ENCODE measurements at regions not wholly inside any gene's neighbourhood (a gene's known extent, or its start where the extent isn't known, plus 50 kb on each side); places are given as distances from the start of the nearest gene placed in this dataset.

DNA sequence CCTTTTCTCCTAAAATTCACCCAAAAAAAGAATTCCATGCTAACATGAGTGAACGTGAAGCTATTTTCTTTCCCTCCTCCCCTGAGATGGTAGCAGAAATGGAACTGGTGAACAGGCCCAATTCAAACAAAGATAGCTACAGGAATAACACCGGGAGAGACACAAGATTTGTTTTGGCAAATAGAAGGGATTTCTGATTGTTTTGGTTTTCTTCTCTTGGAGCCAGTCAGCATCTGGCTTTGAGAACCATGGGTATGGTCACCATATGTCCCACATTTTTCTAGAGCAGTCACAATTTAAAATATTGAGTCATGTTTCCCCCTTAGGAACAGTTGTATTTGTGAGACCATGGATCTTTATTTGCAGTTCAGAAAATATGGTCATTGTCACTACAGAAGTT lies 214.1 kb downstream of the FAM76B start (continued):
- TF ChIP-seq, protein P1, sequence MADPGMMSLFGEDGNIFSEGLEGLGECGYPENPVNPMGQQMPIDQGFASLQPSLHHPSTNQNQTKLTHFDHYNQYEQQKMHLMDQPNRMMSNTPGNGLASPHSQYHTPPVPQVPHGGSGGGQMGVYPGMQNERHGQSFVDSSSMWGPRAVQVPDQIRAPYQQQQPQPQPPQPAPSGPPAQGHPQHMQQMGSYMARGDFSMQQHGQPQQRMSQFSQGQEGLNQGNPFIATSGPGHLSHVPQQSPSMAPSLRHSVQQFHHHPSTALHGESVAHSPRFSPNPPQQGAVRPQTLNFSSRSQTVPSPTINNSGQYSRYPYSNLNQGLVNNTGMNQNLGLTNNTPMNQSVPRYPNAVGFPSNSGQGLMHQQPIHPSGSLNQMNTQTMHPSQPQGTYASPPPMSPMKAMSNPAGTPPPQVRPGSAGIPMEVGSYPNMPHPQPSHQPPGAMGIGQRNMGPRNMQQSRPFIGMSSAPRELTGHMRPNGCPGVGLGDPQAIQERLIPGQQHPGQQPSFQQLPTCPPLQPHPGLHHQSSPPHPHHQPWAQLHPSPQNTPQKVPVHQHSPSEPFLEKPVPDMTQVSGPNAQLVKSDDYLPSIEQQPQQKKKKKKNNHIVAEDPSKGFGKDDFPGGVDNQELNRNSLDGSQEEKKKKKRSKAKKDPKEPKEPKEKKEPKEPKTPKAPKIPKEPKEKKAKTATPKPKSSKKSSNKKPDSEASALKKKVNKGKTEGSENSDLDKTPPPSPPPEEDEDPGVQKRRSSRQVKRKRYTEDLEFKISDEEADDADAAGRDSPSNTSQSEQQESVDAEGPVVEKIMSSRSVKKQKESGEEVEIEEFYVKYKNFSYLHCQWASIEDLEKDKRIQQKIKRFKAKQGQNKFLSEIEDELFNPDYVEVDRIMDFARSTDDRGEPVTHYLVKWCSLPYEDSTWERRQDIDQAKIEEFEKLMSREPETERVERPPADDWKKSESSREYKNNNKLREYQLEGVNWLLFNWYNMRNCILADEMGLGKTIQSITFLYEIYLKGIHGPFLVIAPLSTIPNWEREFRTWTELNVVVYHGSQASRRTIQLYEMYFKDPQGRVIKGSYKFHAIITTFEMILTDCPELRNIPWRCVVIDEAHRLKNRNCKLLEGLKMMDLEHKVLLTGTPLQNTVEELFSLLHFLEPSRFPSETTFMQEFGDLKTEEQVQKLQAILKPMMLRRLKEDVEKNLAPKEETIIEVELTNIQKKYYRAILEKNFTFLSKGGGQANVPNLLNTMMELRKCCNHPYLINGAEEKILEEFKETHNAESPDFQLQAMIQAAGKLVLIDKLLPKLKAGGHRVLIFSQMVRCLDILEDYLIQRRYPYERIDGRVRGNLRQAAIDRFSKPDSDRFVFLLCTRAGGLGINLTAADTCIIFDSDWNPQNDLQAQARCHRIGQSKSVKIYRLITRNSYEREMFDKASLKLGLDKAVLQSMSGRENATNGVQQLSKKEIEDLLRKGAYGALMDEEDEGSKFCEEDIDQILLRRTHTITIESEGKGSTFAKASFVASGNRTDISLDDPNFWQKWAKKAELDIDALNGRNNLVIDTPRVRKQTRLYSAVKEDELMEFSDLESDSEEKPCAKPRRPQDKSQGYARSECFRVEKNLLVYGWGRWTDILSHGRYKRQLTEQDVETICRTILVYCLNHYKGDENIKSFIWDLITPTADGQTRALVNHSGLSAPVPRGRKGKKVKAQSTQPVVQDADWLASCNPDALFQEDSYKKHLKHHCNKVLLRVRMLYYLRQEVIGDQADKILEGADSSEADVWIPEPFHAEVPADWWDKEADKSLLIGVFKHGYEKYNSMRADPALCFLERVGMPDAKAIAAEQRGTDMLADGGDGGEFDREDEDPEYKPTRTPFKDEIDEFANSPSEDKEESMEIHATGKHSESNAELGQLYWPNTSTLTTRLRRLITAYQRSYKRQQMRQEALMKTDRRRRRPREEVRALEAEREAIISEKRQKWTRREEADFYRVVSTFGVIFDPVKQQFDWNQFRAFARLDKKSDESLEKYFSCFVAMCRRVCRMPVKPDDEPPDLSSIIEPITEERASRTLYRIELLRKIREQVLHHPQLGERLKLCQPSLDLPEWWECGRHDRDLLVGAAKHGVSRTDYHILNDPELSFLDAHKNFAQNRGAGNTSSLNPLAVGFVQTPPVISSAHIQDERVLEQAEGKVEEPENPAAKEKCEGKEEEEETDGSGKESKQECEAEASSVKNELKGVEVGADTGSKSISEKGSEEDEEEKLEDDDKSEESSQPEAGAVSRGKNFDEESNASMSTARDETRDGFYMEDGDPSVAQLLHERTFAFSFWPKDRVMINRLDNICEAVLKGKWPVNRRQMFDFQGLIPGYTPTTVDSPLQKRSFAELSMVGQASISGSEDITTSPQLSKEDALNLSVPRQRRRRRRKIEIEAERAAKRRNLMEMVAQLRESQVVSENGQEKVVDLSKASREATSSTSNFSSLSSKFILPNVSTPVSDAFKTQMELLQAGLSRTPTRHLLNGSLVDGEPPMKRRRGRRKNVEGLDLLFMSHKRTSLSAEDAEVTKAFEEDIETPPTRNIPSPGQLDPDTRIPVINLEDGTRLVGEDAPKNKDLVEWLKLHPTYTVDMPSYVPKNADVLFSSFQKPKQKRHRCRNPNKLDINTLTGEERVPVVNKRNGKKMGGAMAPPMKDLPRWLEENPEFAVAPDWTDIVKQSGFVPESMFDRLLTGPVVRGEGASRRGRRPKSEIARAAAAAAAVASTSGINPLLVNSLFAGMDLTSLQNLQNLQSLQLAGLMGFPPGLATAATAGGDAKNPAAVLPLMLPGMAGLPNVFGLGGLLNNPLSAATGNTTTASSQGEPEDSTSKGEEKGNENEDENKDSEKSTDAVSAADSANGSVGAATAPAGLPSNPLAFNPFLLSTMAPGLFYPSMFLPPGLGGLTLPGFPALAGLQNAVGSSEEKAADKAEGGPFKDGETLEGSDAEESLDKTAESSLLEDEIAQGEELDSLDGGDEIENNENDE (IDR thresholded peaks at IDR 0.05; ENCODE audit: insufficient replicate concordance, low read length) = no peak
- no peak for TF ChIP-seq SP2 (IDR thresholded peaks at IDR 0.05; ENCODE audit: low read length)
- TF ChIP-seq MAFK (IDR thresholded peaks at IDR 0.05; ENCODE audit: low read depth, low read length) = no peak
- no peak for TF ChIP-seq SAP30 (IDR thresholded peaks at IDR 0.05; ENCODE audit: insufficient read depth, insufficient replicate concordance, low read length)
- no peak for TF ChIP-seq SRF (IDR thresholded peaks at IDR 0.05; ENCODE audit: low read depth, low read length)
